Neural cell (in vitro differentiated cells): ENCODE measurements at regions not wholly inside any gene's neighbourhood (a gene's known extent, or its start where the extent isn't known, plus 50 kb on each side); places are given as distances from the start of the nearest gene placed in this dataset.

ENCODE experiments used
- EP300 ChIP-seq: fragments of 450-650 bp; conservative IDR thresholded peaks from 2 replicates; pipeline ENCODE4 v1.6.1; 2014; ENCODE audit warnings: antibody characterized with exemption, mild to moderate bottlenecking, moderate library complexity; ENCODE audit not compliant: poor library complexity, severe bottlenecking
- MXI1 ChIP-seq: fragments of 450-650 bp; conservative IDR thresholded peaks from 2 replicates; pipeline ENCODE4 v1.6.1; 2014; ENCODE audit warnings: antibody characterized with exemption, mild to moderate bottlenecking; ENCODE audit not compliant: poor library complexity, severe bottlenecking
- POLR2AphosphoS5 ChIP-seq: IDR thresholded peaks from 2 replicates; pipeline ENCODE4 v1.6.1; 2012
- RAD21 ChIP-seq: fragments of 450-650 bp; conservative IDR thresholded peaks from 2 replicates; pipeline ENCODE4 v1.6.1; 2014; ENCODE audit warnings: antibody characterized with exemption, mild to moderate bottlenecking, moderate library complexity
- TF ChIP-seq, protein P1 (sequence below): fragments of 450-650 bp; IDR thresholded peaks from 2 replicates; pipeline ENCODE4 v1.5.1; 2014; ENCODE audit warnings: antibody characterized with exemption, mild to moderate bottlenecking, moderate library complexity; ENCODE audit not compliant: poor library complexity, severe bottlenecking
- TF ChIP-seq, protein P2 (sequence below): IDR thresholded peaks from 2 replicates; pipeline ENCODE4 v1.6.1; 2012; ENCODE audit warnings: borderline replicate concordance

DNA sequence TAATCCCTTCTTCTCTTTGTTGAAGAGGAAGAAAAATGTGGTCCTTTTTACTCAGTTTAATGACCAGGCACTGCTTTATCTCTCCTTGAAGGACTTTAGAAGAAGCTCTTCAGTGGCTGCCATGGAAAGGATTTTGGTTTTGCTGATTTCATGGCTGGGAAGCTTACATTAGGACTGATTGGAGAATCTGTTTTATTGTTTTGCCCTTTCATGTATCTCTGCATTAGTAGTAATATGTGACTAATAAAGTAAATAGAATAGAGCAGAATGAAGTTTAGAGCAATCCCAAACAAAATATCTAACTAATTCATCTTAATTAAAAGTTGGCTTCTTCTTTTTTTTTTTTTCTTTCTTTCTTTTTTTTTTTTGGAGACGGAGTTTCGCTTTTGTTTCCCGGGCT is 502.9 kb downstream of the HAO1 start:
- TF ChIP-seq, protein P1, sequence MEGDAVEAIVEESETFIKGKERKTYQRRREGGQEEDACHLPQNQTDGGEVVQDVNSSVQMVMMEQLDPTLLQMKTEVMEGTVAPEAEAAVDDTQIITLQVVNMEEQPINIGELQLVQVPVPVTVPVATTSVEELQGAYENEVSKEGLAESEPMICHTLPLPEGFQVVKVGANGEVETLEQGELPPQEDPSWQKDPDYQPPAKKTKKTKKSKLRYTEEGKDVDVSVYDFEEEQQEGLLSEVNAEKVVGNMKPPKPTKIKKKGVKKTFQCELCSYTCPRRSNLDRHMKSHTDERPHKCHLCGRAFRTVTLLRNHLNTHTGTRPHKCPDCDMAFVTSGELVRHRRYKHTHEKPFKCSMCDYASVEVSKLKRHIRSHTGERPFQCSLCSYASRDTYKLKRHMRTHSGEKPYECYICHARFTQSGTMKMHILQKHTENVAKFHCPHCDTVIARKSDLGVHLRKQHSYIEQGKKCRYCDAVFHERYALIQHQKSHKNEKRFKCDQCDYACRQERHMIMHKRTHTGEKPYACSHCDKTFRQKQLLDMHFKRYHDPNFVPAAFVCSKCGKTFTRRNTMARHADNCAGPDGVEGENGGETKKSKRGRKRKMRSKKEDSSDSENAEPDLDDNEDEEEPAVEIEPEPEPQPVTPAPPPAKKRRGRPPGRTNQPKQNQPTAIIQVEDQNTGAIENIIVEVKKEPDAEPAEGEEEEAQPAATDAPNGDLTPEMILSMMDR, result no peak
- no peak for TF ChIP-seq POLR2AphosphoS5
- no peak for TF ChIP-seq EP300
- TF ChIP-seq MXI1, result no peak
- TF ChIP-seq, protein P2, sequence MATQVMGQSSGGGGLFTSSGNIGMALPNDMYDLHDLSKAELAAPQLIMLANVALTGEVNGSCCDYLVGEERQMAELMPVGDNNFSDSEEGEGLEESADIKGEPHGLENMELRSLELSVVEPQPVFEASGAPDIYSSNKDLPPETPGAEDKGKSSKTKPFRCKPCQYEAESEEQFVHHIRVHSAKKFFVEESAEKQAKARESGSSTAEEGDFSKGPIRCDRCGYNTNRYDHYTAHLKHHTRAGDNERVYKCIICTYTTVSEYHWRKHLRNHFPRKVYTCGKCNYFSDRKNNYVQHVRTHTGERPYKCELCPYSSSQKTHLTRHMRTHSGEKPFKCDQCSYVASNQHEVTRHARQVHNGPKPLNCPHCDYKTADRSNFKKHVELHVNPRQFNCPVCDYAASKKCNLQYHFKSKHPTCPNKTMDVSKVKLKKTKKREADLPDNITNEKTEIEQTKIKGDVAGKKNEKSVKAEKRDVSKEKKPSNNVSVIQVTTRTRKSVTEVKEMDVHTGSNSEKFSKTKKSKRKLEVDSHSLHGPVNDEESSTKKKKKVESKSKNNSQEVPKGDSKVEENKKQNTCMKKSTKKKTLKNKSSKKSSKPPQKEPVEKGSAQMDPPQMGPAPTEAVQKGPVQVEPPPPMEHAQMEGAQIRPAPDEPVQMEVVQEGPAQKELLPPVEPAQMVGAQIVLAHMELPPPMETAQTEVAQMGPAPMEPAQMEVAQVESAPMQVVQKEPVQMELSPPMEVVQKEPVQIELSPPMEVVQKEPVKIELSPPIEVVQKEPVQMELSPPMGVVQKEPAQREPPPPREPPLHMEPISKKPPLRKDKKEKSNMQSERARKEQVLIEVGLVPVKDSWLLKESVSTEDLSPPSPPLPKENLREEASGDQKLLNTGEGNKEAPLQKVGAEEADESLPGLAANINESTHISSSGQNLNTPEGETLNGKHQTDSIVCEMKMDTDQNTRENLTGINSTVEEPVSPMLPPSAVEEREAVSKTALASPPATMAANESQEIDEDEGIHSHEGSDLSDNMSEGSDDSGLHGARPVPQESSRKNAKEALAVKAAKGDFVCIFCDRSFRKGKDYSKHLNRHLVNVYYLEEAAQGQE, result no peak
- TF ChIP-seq RAD21, result no peak
